Spleen (tissue), 11 donors: ENCODE measurements at regions not wholly inside any gene's neighbourhood (a gene's known extent, or its start where the extent isn't known, plus 50 kb on each side); places are given as distances from the start of the nearest gene placed in this dataset.

Experiments used
- DNase-seq: peaks from one replicate; pipeline ENCODE4 v3.0.0-alpha.2; 2020
- H3K27ac ChIP-seq, 8 donors: fragments of 200-600 bp; sonication (generic) in 7 of 8; 1 replicate in 4 of 8; 2 replicates in 4 of 8; pipeline versions ENCODE4 v1.5.0 to v1.8.0; 2016 to 2021; ENCODE audit warnings: inconsistent platforms in 4 of 8, mild to moderate bottlenecking in 4 of 8, moderate library complexity in 1 of 8
- H3K27me3 ChIP-seq, 7 donors: fragments of 200-600 bp; sonication (generic) in 6 of 7; replicated peaks in 1 of 7; 1 replicate in 4 of 7; 2 replicates in 3 of 7; pipeline versions ENCODE4 v1.5.0 to v1.8.0; 2016 to 2021; ENCODE audit warnings: inconsistent platforms in 3 of 7, mild to moderate bottlenecking in 1 of 7
- H3K36me3 ChIP-seq, 6 donors: fragments of 200-600 bp; sonication (generic) in 5 of 6; 1 replicate in 4 of 6; 2 replicates in 2 of 6; pipeline versions ENCODE4 v1.5.0 to v1.8.0; 2016 to 2021; ENCODE audit warnings: inconsistent platforms in 2 of 6
- H3K4me1 ChIP-seq, 6 donors: fragments of 200-600 bp; sonication (generic) in 5 of 6; 1 replicate in 3 of 6; 2 replicates in 3 of 6; pipeline versions ENCODE4 v1.5.0 to v1.8.0; 2016 to 2021; ENCODE audit warnings: inconsistent platforms in 3 of 6
- H3K4me3 ChIP-seq, 8 donors: fragments of 200-600 bp; sonication (generic) in 7 of 8; 1 replicate in 4 of 8; 2 replicates in 4 of 8; pipeline versions ENCODE4 v1.5.0 to v1.8.0; 2016 to 2021; ENCODE audit warnings: inconsistent platforms in 4 of 8, mild to moderate bottlenecking in 4 of 8, moderate library complexity in 2 of 8
- H3K9me3 ChIP-seq, 8 donors: fragments of 200-600 bp; sonication (generic) in 7 of 8; 1 replicate in 4 of 8; 2 replicates in 4 of 8; pipeline versions ENCODE4 v1.5.0 to v1.8.0; 2016 to 2021; ENCODE audit warnings: inconsistent platforms in 4 of 8
- POLR2A ChIP-seq, 3 donors: fragments of 450-650 bp; IDR thresholded peaks; one replicate each; pipeline ENCODE4 v1.5.1; 2017; ENCODE audit warnings: antibody characterized with exemption in 3 of 3, mild to moderate bottlenecking in 1 of 3
- POLR2AphosphoS5 ChIP-seq, 3 donors: sonication (generic); formaldehyde crosslinking; IDR thresholded peaks; one replicate each; pipeline ENCODE4 v1.5.1; 2017; ENCODE audit warnings: antibody characterized with exemption in 3 of 3
- WGBS, 5 donors: extraction: QIAGEN DNeasy Blood & Tissue Kit in 3 of 5; methylation state at CpG; one replicate each; pipeline versions ENCODE4 v1.1.5 to v1.1.7; 2013 to 2018; 5-methylcytosine and 5-hydroxymethylcytosine counted together
- intact Hi-C: fragments of 100-400 bp; cut with DNase I; formaldehyde crosslinking; loops from one replicate; pipeline ENCODE4 v1.15.0; 2023; ENCODE audit warnings: low total_unique reads
- TF ChIP-seq, protein P1 (sequence below), 11 experiments: fragments of 200-600 bp in 7 of 11; fragments of 450-650 bp in 4 of 11; sonication (generic) in 4 of 11; IDR thresholded peaks in 8 of 11; conservative IDR thresholded peaks in 3 of 11; 1 replicate in 7 of 11; 2 replicates in 4 of 11; pipeline versions ENCODE4 v1.4.0 to v1.8.0; 2016 to 2021; ENCODE audit warnings: antibody characterized with exemption in 11 of 11, inconsistent platforms in 4 of 11, mild to moderate bottlenecking in 1 of 11
- donor health status: healthy with polysubstance abuse.
- donor health status: DM: no; HTN: no; CAD: no; lungs with moderate emphysema.
- donor health status: DM: no; HTN: no; CAD: no.
- donor health status: Bipolar disorder and iron deficiency.
- donor health status: healthy.
- donor health status: DM: no; HTN: no; CAD: no.
- donor health status: DM: yes; HTN: yes; CAD: no.

DNA sequence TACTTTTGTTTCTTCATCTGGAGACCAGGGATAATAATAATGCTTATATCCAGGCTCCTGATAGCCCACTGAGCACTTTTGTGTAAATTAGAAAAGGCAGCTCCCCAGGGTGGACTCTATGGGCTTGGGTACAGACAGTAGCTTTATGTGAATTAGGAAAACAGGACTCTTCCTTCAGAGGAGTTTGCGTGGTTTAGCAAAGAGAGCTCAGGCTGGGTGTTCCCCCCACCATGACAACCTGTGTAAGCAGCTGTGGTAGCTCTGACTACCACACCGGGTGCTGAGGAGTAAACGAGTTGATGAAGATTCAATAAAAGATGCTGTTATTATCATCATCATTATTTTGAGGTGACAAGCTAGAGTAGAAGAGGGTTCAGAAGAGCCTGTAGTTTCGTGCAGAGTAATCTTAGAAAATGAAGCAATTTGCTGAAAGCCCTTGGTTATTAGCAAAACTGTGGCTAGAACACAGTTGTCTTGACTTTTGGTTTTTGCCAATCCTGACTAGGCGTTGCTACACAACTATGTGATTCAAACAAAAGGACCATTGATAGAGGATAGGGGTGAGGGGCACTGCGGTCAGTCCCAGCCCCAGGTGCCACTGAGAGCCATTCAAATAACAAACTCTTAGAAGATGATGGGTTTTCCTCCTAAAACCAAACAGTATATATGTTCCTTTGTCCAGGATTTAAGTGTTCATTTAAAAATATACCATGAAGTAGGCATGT is 60.6 kb upstream of the LIMCH1 start:
- Histone ChIP-seq H3K27me3 (no peaks in the 10 kb centered on the region), H3K9me3 (no peaks in the 10 kb centered on the region), H3K36me3 (no peaks in the 10 kb centered on the region), H3K4me1 (no peaks in the 10 kb centered on the region), H3K27ac (peak overlapping the region in 2 of 8 donors; percentile 31 to 34), H3K4me3 (no peak overlapping the region)
- TF ChIP-seq, protein P1, sequence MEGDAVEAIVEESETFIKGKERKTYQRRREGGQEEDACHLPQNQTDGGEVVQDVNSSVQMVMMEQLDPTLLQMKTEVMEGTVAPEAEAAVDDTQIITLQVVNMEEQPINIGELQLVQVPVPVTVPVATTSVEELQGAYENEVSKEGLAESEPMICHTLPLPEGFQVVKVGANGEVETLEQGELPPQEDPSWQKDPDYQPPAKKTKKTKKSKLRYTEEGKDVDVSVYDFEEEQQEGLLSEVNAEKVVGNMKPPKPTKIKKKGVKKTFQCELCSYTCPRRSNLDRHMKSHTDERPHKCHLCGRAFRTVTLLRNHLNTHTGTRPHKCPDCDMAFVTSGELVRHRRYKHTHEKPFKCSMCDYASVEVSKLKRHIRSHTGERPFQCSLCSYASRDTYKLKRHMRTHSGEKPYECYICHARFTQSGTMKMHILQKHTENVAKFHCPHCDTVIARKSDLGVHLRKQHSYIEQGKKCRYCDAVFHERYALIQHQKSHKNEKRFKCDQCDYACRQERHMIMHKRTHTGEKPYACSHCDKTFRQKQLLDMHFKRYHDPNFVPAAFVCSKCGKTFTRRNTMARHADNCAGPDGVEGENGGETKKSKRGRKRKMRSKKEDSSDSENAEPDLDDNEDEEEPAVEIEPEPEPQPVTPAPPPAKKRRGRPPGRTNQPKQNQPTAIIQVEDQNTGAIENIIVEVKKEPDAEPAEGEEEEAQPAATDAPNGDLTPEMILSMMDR (IDR thresholded peaks at IDR 0.05 in 8 of 11, conservative IDR thresholded peaks at IDR 0.05 in 3 of 11), result no peak
- no peak for TF ChIP-seq POLR2AphosphoS5 (IDR thresholded peaks at IDR 0.05)
- no peak for TF ChIP-seq POLR2A (IDR thresholded peaks at IDR 0.05)
- intact Hi-C loops, result no loop called here
- no peak for DNase-seq
- WGBS, 5 donors, result 79 to 91% (median 89%) methylated on average over 6 of the region's 6 CpGs

DNA sequence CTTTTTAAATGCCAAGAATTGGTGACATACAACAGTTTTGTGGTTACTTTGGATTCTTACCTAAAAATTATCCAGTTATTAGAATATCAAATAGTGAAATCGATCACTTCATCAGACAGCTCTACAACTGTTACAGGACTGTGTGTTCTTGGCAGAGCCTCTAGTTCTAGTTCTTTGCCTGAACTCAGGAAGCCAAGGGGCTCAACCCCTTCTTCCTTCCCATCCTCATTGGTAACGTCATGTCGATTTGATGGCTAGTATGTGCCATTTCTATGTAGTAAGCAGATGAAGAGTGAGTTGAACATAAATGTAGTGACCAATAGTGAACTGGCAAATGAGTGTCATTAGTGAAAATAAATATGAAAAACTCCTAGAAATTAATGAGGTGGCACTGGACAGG is 59.4 kb upstream of the LIMCH1 start:
- Histone ChIP-seq H3K9me3 (no peaks in the 10 kb centered on the region), H3K36me3 (no peaks in the 10 kb centered on the region), H3K27ac (peak overlapping the region in 3 of 8 donors; percentile 12 to 31 (median 21)), H3K4me1 (no peaks in the 10 kb centered on the region), H3K4me3 (no peak overlapping the region), H3K27me3 (no peaks in the 10 kb centered on the region)
- no peak for DNase-seq
- intact Hi-C loops, result no loop called here
- TF ChIP-seq, protein P1 (IDR thresholded peaks at IDR 0.05 in 8 of 11, conservative IDR thresholded peaks at IDR 0.05 in 3 of 11), result no peak
- TF ChIP-seq POLR2AphosphoS5 (IDR thresholded peaks at IDR 0.05) (peak in 1 of 3 donors; percentile 55), POLR2A (IDR thresholded peaks at IDR 0.05) (no peak)
- 55 to 65% (median 62%) methylated on average over 3 of the region's 3 CpGs for WGBS, 5 donors

DNA sequence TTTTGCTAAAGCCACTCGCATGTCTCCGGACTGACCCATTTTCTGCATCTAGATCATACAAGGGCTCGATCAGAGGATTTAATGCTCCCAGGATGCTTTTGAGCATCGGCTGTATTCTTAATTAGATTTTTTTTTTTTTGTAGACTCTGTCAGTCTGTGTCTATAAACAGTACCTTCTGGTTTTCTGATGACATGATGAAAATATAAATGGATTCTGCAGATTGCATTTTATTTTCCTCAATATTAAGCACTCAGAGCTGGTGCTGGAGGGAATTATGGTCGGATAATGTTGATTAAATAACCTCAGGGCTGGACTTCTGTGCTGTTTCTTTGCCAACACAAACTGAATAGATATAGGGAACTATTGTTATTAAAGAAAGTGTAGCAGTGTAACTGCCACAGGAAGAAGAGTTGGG is 57.1 kb upstream of the LIMCH1 start:
- intact Hi-C loops, result no loop called here
- TF ChIP-seq POLR2AphosphoS5 (IDR thresholded peaks at IDR 0.05), result no peak
- TF ChIP-seq POLR2A (IDR thresholded peaks at IDR 0.05), result no peak
- TF ChIP-seq, protein P1 (IDR thresholded peaks at IDR 0.05 in 8 of 11, conservative IDR thresholded peaks at IDR 0.05 in 3 of 11), result no peak
- Histone ChIP-seq H3K4me3 (no peak overlapping the region), H3K9me3 (no peaks in the 10 kb centered on the region), H3K27ac (no peak overlapping the region), H3K36me3 (no peaks in the 10 kb centered on the region), H3K4me1 (no peaks in the 10 kb centered on the region), H3K27me3 (no peaks in the 10 kb centered on the region)
- DNase-seq, result no peak
- WGBS, 5 donors, result 84 to 94% (median 87%) methylated on average over 5 of the region's 5 CpGs

DNA sequence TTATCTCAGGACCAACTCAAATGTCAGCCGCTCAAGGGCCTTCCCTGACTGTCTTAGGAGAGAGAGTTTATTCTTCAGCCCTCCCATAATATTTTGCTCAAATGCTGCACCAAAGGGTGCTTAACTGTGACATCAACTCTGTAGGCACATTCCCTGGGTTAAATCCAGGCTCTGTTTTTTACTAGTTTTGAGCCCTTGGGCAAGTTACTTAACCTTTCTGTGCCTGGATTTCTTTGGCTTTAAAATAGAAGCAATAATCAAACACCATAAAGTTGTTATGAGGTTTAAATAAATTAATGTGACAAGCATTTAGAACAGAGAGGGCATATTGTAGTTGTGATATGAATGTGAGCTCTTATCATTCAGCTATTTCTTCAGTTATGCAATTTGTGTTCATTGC is 54.2 kb upstream of the LIMCH1 start:
- no peak overlapping the region for H3K27ac ChIP-seq
- intact Hi-C loops, result no loop called here
- 90 to 100% (median 98%) methylated on average over 1 of the region's 1 CpG for WGBS, 5 donors
- H3K27me3 ChIP-seq, result no peaks in the 10 kb centered on the region
- TF ChIP-seq POLR2AphosphoS5 (IDR thresholded peaks at IDR 0.05) (no peak), POLR2A (IDR thresholded peaks at IDR 0.05) (no peak)
- TF ChIP-seq, protein P1 (IDR thresholded peaks at IDR 0.05 in 8 of 11, conservative IDR thresholded peaks at IDR 0.05 in 3 of 11), result no peak
- H3K4me1 ChIP-seq, result no peaks in the 10 kb centered on the region
- H3K36me3 ChIP-seq, result no peaks in the 10 kb centered on the region
- no peak overlapping the region for H3K4me3 ChIP-seq
- DNase-seq, result no peak
- H3K9me3 ChIP-seq, result no peaks in the 10 kb centered on the region
